ENCODE measurements at regions not wholly inside any gene's neighbourhood (a gene's known extent, or its start where the extent isn't known, plus 50 kb on each side); places are given as distances from the start of the nearest gene placed in this dataset.
"Not testable (repeated sequence)": the region's sequence is repeated elsewhere in the genome, so short reads cannot be mapped to it uniquely, and the experiment has no call there.

- no peak for DNase-seq
Measured at GRCh38 chr9:18317896-18318295, 156.1 kb upstream of the ADAMTSL1 start.

- no peak for DNase-seq
Measured at GRCh38 chr9:18319918-18320445, 154.0 kb upstream of the ADAMTSL1 start.

GRCh38 chr9:18324928-18325745 lies 148.8 kb upstream of the ADAMTSL1 start:
- DNase-seq = no peak

DNA sequence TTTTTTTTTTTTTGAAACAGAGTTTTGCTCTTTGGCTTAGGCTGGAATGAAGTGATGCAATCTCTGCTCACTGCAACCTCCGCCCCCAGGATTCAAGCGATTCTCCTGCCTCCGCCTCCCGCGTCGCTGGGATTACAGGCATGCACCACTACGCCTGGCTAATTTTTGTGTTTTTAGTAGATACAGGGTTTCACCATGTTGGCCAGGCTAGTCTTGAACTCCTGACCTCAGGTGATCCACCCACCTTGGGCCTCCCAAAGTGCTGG lies 148.3 kb upstream of the ADAMTSL1 start:
- not testable (repeated sequence) for DNase-seq

GRCh38 chr9:18327121-18327520 lies 146.8 kb upstream of the ADAMTSL1 start:
- DNase-seq = no peak

- DNase-seq = no peak
Measured at GRCh38 chr9:18330401-18331309, 143.3 kb upstream of the ADAMTSL1 start.

DNA sequence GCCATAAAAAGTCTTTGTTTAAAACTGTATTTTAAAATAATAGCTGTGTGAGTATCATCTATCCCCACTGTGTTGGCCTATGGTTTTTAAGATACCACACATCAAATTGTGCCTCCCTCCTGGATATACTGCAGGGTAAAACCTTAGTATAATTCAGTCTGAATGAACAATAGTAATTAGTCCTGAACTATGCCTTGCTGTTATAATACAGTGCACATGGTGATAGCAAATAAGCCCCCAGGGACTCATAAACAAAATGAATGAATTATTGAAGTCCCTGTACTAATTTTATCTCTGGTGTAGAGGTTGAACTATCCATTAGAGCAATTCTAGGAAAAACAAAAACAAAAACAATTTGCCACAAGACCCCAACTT lies 142.7 kb upstream of the ADAMTSL1 start:
- DNase-seq = no peak

- DNase-seq = no peak
Measured at GRCh38 chr9:18331808-18332209, 142.1 kb upstream of the ADAMTSL1 start.

GRCh38 chr9:18333157-18333556 lies 140.8 kb upstream of the ADAMTSL1 start:
- no peak for DNase-seq

GRCh38 chr9:18335825-18336224 lies 138.1 kb upstream of the ADAMTSL1 start:
- DNase-seq = no peak

- DNase-seq = no peak
Measured at GRCh38 chr9:18338042-18338441, 135.9 kb upstream of the ADAMTSL1 start.

- DNase-seq = no peak
Measured at GRCh38 chr9:18343784-18344183, 130.2 kb upstream of the ADAMTSL1 start.

DNA sequence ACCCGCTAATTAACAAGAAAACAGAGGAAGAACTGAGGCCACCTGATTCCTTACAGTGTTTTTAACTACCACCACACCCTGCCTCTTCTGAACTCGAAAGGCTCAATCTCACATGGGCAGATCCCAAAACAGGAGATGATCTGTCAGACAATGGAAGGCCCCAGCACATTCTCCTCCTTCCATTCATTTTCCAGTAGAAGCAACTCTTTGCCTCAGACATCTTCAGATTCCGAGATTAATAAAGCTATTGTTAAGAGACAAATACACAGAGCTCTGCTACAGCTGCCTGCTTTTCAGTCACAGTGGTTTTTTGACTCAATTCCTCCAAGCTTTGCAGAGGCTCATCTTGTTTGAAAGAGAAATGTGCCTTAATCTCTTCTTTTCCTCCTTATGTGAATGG lies 127.2 kb upstream of the ADAMTSL1 start:
- DNase-seq = no peak

GRCh38 chr9:18347386-18348082 lies 126.4 kb upstream of the ADAMTSL1 start:
- no peak for DNase-seq

GRCh38 chr9:18348083-18348475 lies 125.9 kb upstream of the ADAMTSL1 start:
- DNase-seq = no peak

GRCh38 chr9:18349530-18349929 lies 124.4 kb upstream of the ADAMTSL1 start:
- DNase-seq = no peak

- no peak for DNase-seq
Measured at GRCh38 chr9:18350036-18350435, 123.9 kb upstream of the ADAMTSL1 start.

- no peak for DNase-seq
Measured at GRCh38 chr9:18350995-18351595, 122.9 kb upstream of the ADAMTSL1 start.

DNA sequence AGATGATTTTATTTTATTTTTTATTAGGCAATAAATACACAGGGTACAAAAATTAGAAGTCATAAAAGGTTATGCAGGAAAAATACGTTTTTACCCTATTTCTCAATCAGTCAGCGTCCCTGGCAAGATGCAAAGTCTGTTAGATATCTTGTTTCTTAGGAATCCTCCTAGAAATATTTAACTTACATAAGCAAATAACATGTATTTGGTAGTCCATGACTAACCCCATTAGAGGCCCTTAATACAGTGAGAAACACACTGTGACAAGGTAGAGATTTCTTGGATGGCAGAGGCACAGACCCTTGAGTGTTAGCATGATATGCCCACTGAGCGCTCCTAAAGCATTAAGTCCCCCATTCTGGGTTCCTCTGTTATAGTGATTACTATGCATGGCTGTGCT lies 121.2 kb upstream of the ADAMTSL1 start:
- DNase-seq = no peak

GRCh38 chr9:18353473-18353872 lies 120.5 kb upstream of the ADAMTSL1 start:
- no peak for DNase-seq

GRCh38 chr9:18357321-18357720 lies 116.6 kb upstream of the ADAMTSL1 start:
- no peak for DNase-seq

- DNase-seq = no peak
Measured at GRCh38 chr9:18358325-18358724, 115.6 kb upstream of the ADAMTSL1 start.

GRCh38 chr9:18359335-18359734 lies 114.6 kb upstream of the ADAMTSL1 start:
- no peak for DNase-seq
